ENCODE measurements at regions not wholly inside any gene's neighbourhood (a gene's known extent, or its start where the extent isn't known, plus 50 kb on each side); places are given as distances from the start of the nearest gene placed in this dataset.

DNA sequence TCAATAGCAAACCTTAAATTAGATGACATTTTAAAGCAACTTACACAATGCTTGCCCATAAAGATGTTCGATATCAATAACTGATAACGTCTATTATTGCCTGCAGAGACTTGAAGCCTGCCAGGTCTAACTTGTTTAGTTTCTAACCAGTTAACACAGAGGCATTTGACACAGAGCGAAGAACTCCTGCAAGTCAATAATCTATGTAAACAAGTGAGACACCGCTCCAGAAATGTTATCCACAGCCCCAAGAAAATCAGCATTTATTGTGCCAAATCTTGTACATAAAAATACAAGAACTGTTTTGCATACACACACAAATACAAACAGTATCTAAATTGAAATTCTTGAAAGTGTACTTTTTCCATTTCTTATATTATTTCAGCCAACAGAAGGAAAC lies 236.0 kb upstream of the DIO3 start:
- DNase-seq (ENCODE audit: extremely low read depth, low read depth) = no peak
- TF ChIP-seq, protein P1, sequence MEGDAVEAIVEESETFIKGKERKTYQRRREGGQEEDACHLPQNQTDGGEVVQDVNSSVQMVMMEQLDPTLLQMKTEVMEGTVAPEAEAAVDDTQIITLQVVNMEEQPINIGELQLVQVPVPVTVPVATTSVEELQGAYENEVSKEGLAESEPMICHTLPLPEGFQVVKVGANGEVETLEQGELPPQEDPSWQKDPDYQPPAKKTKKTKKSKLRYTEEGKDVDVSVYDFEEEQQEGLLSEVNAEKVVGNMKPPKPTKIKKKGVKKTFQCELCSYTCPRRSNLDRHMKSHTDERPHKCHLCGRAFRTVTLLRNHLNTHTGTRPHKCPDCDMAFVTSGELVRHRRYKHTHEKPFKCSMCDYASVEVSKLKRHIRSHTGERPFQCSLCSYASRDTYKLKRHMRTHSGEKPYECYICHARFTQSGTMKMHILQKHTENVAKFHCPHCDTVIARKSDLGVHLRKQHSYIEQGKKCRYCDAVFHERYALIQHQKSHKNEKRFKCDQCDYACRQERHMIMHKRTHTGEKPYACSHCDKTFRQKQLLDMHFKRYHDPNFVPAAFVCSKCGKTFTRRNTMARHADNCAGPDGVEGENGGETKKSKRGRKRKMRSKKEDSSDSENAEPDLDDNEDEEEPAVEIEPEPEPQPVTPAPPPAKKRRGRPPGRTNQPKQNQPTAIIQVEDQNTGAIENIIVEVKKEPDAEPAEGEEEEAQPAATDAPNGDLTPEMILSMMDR (IDR thresholded peaks at IDR 0.05; ENCODE audit: low read depth, low read length) = no peak

DNA sequence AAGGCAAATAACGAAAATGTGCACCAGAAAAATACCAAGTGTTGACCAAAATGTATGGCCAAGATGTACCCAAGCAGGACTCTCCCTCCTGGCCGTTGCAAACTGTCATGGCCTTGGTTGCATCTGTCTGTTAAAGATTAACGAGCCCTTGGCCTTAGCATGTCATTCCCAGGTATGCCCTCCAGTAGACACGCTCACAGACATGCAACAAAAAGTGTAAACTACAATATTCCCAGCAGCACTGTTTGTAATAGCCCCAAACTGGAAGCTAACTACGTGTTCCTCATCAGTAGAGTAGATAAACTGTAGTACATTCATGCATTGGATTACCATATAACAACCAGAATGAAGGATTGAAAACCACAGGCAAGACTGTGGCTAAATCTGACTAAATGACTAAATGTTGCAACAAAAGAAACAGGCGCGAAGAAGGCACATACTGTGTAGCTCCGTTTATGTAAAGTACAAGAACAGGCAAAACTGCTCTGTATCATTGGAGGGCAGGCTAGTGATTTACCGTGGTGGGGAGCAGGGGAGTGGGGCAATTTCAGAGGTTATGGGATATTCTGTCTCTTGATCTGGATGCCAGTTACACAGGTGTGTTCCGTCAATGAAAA lies 232.8 kb upstream of the DIO3 start:
- TF ChIP-seq, protein P1 (IDR thresholded peaks at IDR 0.05; ENCODE audit: low read depth, low read length) = no peak
- DNase-seq (ENCODE audit: extremely low read depth, low read depth) = no peak

DNA sequence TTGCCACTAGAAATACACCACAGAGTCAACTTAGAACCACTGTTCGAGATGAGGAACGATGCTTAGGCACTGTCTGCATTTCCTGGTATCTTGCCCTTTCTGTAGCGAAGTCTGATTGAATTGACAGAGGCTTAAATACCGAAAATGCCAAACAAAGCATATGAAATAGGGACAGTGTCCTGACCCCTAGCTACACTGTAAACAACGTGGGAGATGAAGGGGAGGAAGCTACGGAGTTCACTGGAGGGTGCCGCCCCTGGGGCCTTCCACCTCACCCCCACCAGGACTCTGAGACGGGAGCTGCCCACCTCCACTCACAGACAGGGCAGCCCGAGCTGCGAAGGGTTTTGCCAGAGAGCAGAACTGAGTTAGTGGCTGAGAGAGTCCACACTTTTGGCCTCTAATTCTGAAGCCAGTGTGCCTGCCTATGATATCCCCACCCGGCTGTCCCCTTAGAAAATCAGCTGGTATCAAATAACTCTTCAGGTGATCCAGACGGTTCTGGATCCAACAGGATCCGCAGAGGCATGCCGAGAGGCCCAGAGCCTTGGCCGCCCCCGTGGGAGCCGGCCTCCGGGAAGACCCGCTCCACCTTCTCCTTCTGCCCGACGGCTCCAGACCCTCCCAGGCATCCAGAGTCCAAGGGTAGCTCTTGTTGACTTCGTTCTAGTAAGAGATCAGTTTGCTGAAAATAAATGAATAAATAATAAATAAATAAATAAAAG lies 230.7 kb upstream of the DIO3 start:
- TF ChIP-seq, protein P1 (IDR thresholded peaks at IDR 0.05; ENCODE audit: low read depth, low read length) = no peak
- DNase-seq (ENCODE audit: extremely low read depth, low read depth) = no peak

DNA sequence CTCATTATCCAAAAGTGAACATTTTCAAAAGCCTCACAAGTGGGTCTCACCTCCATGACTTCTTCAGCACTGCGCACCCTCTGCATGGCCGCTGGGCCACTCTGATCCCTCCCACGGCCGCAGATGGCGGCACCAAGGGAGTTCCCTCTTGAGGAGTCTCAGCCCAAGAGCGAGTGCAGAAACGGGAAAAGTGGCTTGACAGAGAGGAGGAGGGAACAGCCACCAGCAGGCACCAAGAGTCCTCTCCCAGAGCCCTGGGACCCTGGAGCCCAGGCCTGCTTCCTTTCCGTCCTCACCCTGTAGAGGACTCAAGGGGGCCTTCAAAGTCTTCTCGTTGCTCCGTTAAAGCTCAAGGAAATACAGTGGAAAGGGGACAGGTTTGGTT lies 230.2 kb upstream of the DIO3 start:
- TF ChIP-seq, protein P1 (IDR thresholded peaks at IDR 0.05; ENCODE audit: low read depth, low read length) = no peak
- DNase-seq (ENCODE audit: extremely low read depth, low read depth) = no peak

DNA sequence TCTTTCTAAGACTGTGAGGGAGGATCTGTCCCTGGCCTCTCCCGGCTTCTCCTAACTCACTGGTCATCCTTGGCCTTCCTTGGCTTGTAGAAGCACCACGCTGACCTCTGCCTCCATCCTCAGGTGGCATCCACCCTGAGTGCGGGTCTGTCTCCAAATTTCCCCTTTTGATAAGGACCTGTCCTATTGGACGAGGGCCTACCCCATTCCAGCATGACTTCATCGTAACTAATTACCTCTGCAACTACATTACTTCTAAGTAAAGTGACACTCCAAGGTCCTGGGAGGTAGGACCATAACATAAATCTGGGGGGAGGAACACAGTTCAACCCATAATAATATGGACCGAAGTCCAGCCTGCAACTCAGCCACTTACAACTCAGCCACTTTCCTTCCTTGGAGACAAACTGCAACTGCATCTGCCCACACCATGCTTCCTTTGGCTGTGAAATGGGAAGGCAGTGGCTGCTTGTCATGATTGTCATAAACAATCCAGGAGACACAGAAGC lies 229.6 kb upstream of the DIO3 start:
- TF ChIP-seq, protein P1 (IDR thresholded peaks at IDR 0.05; ENCODE audit: low read depth, low read length) = no peak
- DNase-seq (ENCODE audit: extremely low read depth, low read depth) = no peak

DNA sequence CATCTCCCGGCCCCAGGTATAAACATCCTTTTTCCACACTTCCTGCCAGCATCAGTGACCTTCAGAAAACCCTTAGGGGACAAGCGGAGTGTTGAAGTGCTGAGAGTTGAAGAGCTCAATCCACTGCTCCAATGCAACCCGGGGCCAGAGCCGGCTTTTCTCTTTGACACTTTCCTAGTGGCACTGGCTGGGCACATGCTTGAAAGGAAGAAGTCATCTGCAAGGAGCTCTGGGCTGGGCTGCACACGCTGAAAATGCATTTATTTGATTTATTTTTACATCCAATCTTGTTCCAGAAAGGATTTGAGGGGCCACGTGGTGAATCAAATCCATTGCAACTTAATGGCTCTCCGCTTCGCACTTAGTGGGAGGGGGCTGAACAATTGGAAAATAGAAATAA lies 229.0 kb upstream of the DIO3 start:
- TF ChIP-seq, protein P1 (IDR thresholded peaks at IDR 0.05; ENCODE audit: low read depth, low read length) = no peak
- no peak for DNase-seq (ENCODE audit: extremely low read depth, low read depth)

All from AG09319 (cell line).